ENCODE measurements at regions not wholly inside any gene's neighbourhood (a gene's known extent, or its start where the extent isn't known, plus 50 kb on each side); places are given as distances from the start of the nearest gene placed in this dataset.

DNA sequence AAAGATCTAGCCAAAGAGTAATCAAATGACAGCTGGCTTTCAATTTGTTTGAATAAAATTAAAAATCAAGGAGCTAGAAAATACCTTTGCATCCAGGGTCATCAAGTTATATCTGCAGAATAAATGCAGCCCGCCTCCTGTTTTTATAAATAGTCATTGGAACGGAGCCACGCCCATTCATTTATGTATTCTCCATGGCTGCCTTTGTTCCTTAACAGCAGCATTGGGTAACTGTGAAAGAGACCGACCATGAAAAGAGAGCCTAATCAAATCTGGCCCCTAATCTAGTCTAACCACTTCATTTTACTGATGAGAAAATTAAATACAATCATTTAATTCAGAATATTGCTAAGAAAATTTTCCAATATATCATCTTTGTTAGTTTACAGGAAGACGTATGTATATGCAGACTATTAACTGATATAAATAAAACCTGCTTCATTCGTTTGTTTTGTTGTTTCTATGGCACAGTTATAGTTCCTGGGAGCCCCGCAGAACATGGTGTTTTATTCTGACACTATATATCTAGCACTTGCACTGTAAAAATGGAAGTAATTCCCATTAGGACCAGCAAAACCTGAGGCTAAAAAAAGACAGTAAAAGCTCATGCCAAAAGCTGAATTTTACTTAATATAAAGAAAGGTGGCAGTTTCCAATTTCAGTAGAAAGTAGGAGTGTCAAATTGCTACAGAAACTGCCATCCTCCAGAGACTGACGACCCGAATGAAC, 111.8 kb upstream of the PALMD start:
- Histone ChIP-seq H3K4me3 (no peak overlapping the region), H3K27me3 (no peaks in the 10 kb centered on the region), H3K9me3 (no peaks in the 10 kb centered on the region), H3K27ac (no peak overlapping the region), H3K36me3 (no peaks in the 10 kb centered on the region), H3K4me1 (peaks cover 2% of the 10 kb centered on the region)
- 27% methylated on average over 9 of the region's 9 CpGs for WGBS
- no peak for DNase-seq (ENCODE audit: low spot score in 2 of 2)
- TF ChIP-seq POLR2A (IDR thresholded peaks at IDR 0.05), result no peak
- TF ChIP-seq, protein P1, sequence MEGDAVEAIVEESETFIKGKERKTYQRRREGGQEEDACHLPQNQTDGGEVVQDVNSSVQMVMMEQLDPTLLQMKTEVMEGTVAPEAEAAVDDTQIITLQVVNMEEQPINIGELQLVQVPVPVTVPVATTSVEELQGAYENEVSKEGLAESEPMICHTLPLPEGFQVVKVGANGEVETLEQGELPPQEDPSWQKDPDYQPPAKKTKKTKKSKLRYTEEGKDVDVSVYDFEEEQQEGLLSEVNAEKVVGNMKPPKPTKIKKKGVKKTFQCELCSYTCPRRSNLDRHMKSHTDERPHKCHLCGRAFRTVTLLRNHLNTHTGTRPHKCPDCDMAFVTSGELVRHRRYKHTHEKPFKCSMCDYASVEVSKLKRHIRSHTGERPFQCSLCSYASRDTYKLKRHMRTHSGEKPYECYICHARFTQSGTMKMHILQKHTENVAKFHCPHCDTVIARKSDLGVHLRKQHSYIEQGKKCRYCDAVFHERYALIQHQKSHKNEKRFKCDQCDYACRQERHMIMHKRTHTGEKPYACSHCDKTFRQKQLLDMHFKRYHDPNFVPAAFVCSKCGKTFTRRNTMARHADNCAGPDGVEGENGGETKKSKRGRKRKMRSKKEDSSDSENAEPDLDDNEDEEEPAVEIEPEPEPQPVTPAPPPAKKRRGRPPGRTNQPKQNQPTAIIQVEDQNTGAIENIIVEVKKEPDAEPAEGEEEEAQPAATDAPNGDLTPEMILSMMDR (IDR thresholded peaks at IDR 0.05), result no peak
- no peak for TF ChIP-seq EP300 (IDR thresholded peaks at IDR 0.05)
- TF ChIP-seq POLR2AphosphoS5 (IDR thresholded peaks at IDR 0.05), result no peak

DNA sequence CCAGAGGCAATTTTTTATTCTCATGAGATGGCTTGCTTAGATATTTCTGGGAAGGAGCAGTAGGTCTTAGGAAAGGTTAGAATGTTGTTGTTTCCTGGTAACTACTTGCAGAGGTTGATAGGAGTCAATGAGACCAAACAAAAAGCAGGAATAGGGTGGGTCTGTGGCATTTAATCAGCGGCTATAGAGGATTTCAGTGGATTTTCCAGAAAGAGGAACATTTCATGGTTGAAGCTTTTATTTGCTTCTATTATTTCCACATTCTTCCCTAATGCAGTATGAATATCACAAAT, 111.3 kb upstream of the PALMD start:
- WGBS, result 17% methylated on average over 1 of the region's 1 CpG
- peak overlapping the region; percentile 61 for H3K27ac ChIP-seq

DNA sequence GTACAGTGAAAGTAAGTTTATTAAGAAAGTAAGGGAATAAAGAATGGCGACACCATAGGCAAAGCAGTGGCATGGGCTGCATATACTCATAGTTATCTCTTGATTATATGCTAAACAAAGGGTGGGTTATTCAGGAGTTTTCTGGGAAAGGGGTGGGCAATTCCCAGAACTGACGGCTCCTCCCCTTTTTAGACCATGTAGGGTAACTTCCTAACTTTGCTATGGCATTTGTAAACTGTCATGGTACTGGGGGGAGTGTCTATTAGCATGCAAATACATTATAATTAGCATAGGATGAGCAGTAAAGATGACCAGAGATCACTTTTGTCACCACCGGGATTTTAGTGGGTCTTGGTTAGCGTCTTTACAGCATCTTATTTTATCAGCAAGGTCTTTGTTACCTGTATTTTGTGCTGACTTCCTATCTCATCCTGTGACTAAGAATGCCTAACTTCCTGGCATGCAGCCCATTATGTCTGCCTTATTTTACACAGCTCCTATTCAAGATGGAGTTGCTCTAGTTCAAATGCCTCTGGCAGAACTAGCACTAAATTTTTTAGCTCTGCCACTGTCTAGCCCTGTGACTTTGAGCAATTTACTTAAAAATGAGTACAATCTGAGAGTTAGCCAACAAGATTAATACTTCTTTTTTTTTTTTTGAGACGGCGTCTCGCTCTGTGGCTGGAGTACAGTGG, 110.3 kb upstream of the PALMD start:
- Histone ChIP-seq H3K9me3 (no peaks in the 10 kb centered on the region), H3K27me3 (no peaks in the 10 kb centered on the region), H3K36me3 (no peaks in the 10 kb centered on the region), H3K4me3 (no peak overlapping the region), H3K4me1 (peaks cover 2% of the 10 kb centered on the region), H3K27ac (peak overlapping the region; percentile 61)
- WGBS, result 85% methylated on average over 7 of the region's 7 CpGs
- no peak for DNase-seq (ENCODE audit: low spot score in 2 of 2)
- TF ChIP-seq EP300 (IDR thresholded peaks at IDR 0.05) (no peak), POLR2AphosphoS5 (IDR thresholded peaks at IDR 0.05) (no peak), POLR2A (IDR thresholded peaks at IDR 0.05) (no peak)
- TF ChIP-seq, protein P1 (IDR thresholded peaks at IDR 0.05), result no peak

More for the DNA sequence above, 111.3 kb upstream of the PALMD start:
- DNase-seq (ENCODE audit: low spot score in 2 of 2), result no peak
- TF ChIP-seq, protein P1 (IDR thresholded peaks at IDR 0.05), result no peak
- Histone ChIP-seq H3K27me3 (no peaks in the 10 kb centered on the region), H3K4me3 (no peak overlapping the region), H3K9me3 (no peaks in the 10 kb centered on the region), H3K36me3 (no peaks in the 10 kb centered on the region), H3K4me1 (peaks cover 2% of the 10 kb centered on the region)

DNA sequence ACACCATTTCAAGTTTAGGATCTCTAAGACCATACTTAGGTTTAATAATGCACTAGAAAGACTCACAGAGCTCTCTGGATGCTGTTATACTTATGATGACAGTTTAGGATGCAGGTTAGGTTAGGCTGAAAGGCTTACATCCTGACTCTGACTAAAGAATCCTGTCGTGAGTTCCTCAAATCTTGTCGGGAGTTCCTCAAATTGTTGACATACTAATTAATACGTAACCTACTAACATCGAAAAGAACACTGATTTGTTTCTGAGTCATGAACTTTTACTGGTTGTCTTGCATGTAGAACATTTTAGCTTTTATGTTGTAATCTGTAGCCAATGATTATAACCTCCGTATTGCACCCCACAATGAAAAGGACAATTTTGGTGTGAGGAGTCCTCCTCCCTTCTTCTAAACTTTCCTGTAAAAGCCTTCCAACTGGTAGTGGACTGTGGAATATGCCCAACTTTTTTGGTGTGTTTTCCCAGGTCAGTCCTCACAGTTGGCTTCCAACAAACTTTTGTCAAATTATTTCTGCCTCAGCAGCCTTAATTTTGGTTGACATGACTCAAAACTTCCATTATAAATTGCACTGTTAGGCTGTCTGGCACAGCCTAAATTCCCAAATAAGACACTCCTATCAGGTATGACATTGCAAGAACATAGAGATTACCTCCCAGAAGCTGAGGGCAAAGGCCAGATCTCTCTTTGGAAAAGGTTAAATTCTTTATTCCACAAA, 107.9 kb upstream of the PALMD start:
- H3K9me3 ChIP-seq, result no peaks in the 10 kb centered on the region
- 70% methylated on average over 5 of the region's 5 CpGs for WGBS

More for the DNA sequence above, 107.9 kb upstream of the PALMD start:
- Histone ChIP-seq H3K36me3 (no peaks in the 10 kb centered on the region), H3K27ac (no peak overlapping the region), H3K27me3 (no peaks in the 10 kb centered on the region), H3K4me1 (peaks cover 2% of the 10 kb centered on the region), H3K4me3 (no peak overlapping the region)
- no peak for DNase-seq (ENCODE audit: low spot score in 2 of 2)
- no peak for TF ChIP-seq EP300 (IDR thresholded peaks at IDR 0.05)
- TF ChIP-seq POLR2AphosphoS5 (IDR thresholded peaks at IDR 0.05), result no peak
- TF ChIP-seq POLR2A (IDR thresholded peaks at IDR 0.05), result no peak
- TF ChIP-seq, protein P1 (IDR thresholded peaks at IDR 0.05), result no peak

All from suprapubic skin (tissue), 4 donors.